IPS-11a (cell line): ENCODE measurements at regions not wholly inside any gene's neighbourhood (a gene's known extent, or its start where the extent isn't known, plus 50 kb on each side); places are given as distances from the start of the nearest gene placed in this dataset.

Experiments used
- H3K4me3 ChIP-seq: one replicate; pipeline ENCODE4 v1.5.1; 2013; ENCODE audit warnings: low read depth, low read length, control low read depth

DNA sequence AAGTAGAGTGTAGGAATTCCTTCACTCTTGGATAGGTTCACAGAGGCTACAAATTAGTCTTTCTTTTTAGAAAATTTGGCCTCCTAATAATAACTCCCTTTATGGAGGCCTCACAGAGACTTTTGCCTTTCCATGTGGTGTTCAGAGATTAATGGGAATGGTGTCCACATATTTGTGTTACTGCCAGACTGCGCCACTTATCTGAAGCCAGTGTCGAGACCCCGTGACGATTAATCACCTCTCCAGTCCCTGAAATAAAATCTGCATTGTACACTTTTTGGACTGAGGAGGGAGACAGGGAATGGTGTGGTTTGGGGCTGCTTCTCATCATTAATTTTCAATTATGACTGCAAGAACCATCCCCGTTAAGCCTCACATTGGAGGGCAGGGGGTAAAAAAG lies 980.5 kb downstream of the FLRT2 start:
- no peak overlapping the region for H3K4me3 ChIP-seq

DNA sequence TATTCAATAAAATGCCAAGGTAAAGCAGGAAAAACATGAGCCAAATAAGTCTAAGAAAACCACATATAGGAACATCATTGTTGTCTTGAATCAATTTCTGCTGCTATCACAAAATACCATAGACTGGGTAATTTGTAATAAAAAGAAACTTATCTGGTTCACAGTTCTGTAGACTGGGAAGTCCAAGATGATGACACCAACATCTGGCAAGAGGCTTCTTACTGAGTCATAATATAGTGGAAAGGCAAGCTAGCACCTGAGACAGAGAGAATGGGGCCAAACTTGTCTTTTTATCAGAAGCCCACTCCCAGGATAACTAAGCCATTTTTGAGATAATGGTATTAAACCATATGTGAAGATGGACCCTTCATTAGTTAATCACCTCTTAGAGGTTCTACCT lies 975.9 kb downstream of the FLRT2 start:
- H3K4me3 ChIP-seq = no peak overlapping the region

DNA sequence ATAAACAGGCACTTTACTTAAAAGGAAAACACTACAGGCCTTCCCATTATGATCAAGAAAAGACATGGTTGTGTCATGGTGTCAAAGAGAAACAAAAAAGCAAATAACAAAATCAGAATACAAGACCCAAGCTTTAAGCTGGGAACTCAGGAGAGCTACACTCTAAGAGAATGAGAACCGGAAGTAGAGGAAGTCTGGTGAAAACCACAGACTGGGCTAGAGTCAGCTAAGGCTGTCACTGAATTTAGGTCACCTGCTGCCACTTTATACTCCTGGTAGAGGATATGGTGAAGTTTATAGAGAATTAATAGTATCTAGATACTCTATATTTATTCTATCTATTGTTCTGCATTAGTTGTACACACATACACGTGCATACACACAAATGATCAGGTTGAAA lies 971.7 kb downstream of the FLRT2 start:
- no peak overlapping the region for H3K4me3 ChIP-seq

DNA sequence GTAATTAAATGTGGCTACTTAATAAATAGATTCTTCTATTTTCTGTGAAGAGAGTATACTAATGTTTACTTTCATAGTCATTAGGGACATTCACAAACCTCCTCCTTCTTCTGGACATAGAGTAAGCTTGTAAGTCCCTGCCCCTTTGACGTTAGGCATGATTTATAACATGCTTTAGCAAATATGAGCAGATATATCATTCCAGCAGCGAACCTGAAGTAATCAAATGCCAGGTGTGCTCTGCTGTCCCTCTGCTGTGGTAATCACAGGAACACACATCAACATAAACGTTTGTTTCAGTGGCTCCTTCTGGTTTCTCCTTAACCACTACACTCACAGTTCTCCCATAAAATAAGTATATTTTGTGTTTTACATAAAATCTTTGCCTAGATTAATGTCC lies 961.8 kb downstream of the FLRT2 start:
- H3K4me3 ChIP-seq = no peak overlapping the region

DNA sequence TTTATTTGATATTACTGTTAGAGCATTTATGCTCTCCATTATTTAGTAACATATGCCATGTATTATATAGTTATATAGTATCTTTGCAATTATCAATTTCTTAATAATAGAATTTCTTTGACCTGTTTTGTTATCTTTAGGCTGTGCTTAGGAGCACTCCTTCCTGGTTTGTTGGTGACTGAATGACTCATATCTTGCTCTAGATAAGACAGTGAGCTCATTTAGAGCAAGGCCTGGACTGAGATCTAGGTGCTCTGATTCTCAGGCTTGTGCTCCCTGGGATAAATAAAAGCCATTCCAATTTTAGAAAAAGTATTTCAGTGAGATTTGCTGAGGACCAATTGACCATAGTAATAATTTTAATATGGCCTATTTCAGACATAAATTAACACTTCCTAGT lies 951.2 kb downstream of the FLRT2 start:
- H3K4me3 ChIP-seq = no peak overlapping the region

DNA sequence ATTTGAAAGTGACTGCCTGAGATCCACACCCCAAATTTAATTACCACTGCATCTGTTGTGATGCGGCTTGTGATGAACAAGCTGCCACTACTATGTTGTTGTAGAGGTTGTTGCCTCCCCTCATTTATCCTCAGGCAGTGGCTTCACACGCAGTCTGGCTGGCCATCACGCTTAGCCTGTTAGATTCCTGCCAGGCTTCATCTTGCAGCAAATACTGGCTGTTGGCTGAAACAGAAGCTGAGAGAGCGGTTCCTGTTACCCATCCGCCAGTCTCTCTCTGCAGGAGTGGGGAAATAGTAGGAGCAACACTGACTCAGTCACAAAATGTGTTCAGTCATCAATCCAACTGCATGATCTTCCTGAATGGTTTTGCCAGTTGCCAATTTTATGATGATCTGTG lies 934.4 kb downstream of the FLRT2 start:
- no peak overlapping the region for H3K4me3 ChIP-seq

DNA sequence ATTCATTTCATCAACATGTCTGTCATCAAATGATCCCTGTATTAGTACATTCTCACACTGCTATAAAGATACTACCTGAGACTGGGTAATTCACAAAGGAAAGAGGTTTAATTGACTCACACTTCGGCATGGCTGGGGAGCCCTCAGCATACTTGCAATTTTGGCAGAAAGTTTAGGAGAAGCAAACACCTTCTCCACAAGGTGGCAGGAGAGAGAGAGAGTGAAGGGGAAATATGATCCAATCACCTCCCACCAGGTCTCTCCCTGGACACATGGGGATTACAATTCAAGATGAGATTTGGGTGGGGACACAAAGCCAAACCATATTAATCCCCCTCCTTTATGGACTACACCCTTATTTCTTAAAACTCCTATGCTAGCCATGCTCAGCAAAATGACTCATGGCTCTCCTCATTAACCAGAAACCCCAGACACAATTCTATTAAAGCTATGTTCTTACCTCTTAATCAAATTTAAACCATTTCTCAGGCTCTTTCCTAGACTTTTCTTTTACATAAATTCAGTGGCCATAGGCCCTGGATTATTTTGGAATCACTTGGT lies 932.3 kb downstream of the FLRT2 start:
- H3K4me3 ChIP-seq = no peak overlapping the region

DNA sequence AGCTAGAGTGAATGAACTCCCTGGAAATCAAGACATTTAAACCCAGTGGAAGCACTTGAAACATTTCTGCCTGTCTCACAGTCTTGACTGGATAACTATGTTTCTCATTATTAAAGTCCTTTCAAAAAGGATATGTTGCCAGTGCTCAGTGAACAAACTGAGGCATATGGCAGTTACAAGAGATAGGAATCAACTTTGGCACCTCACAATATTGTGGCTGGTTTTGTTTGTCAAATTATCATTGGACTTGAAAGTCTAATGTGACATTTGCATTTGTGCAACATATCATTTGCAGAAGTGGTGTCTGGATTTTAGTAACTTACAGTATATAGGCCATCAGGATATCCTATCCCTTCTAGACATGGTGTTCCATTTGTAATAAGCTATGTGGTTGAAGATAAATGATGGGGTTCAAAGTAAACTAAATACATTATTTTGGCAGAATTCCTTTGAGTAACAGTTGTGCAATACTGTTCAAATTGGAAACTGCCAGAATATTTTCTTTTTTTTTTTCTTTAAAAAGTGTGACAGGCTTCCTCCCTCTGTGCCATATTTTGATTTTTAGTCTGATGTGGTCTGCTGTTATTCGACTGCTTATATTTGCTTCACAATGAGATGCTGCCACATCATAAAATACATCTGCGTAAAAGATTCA lies 927.7 kb downstream of the FLRT2 start:
- no peak overlapping the region for H3K4me3 ChIP-seq

DNA sequence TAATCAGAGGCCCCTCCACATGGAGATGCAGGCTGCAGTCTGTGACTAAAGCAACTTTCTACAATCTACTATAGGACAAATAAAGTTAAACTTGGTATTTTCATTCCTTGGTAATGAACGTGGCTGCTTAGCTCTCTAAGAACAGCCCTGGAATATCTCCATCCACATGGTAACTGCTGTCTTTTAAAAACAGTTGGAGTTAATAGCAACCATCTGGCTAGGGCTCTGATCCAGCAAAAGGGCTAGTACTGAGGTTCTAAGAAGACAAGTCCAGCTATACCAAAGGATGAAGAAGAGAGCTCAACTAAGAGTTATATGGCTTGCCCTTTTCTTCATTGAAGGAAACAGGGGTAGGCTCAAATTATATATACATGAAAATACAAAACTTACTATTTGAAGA lies 920.1 kb downstream of the FLRT2 start:
- H3K4me3 ChIP-seq = no peak overlapping the region

DNA sequence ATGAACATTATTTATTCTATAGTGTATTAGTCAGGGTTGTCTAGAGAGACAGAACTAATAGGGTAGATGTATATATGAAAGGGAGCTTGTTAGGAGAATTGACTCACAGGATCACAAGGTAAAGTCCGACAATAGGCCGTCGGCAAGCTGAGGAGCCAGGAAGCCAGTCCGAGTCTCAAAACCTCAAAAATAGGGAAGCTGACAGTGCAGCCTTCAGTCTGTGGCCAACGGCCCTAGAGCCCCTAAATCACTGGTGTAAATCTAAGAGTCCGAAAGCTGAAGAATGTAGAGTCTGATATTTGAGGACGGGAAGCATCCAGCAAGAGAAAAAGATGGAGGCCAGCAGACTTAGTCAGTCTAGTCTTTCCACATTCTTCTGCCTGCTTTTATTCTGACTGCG lies 912.2 kb downstream of the FLRT2 start:
- H3K4me3 ChIP-seq = no peak overlapping the region

DNA sequence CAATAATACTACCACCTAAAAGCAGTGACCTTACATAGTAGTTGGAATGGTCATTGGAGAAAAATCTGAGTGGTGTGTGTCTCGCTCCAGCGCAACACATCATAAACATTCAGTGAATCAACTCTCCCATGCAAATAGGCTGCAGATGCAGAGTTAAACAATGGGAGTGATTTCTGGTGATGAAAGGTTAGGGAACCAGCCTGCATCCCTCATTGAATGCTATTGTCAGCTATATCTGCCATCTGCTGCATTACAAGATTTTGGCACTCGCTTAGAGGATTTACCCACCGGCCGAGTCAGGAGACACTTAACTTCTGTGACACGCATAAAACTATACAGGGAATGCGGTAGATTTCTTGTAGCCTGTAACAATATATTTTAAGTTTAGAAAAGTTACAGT lies 900.9 kb downstream of the FLRT2 start:
- no peak overlapping the region for H3K4me3 ChIP-seq

DNA sequence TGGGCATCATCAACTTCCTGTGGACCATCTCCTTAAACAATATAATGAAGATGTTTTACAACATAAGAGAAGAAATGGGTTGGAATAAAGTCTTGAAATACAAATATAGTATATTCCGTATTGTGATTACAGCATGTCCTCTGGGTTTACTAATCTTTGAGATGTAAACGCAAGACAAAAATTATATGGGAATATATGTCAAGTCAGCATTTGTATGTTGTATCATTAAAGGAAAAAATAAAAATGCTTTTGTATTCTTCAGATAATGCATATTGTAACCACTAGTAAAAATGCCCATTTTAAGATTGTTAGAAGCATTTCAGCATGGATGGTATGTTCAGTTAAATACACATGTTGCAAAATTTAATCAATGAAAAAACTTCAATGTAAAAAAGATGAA lies 893.3 kb downstream of the FLRT2 start:
- no peak overlapping the region for H3K4me3 ChIP-seq

DNA sequence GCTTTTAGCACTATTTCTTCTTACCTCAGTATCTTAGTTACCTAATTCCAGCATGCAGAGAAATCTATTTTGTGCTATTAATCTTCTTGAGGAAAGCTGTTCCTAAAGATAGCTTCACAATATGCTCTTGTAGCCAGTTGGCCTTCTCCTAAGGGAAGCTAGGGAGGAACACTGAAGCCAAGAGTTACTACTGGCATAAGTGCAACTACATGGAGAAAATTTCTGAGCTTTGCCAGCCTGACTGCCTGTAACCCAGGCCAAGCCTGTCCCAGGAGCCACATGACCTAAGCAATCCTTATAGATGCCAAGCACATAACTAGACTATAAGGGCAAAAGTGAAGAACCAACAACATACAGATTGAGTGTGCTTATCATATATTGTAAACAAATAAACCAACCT lies 890.2 kb downstream of the FLRT2 start:
- no peak overlapping the region for H3K4me3 ChIP-seq

DNA sequence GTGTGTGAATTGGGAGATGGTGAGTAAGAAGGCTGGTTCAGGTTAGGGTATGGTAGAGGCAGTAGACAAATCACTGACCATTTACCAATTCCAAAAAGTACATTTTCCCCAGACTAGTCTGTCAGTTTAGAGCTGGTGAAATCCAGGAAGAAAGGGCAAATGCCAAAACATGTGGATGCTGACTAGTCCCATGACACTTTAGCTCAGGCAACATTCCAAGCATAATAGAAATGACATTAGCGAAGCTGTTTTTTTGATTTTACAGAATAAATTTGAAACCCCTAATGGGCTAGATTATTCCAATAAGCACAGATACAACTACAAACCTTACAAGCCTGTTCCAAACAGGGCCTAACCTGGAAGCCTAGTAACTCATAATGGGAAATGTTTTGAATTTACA lies 884.2 kb downstream of the FLRT2 start:
- no peak overlapping the region for H3K4me3 ChIP-seq

DNA sequence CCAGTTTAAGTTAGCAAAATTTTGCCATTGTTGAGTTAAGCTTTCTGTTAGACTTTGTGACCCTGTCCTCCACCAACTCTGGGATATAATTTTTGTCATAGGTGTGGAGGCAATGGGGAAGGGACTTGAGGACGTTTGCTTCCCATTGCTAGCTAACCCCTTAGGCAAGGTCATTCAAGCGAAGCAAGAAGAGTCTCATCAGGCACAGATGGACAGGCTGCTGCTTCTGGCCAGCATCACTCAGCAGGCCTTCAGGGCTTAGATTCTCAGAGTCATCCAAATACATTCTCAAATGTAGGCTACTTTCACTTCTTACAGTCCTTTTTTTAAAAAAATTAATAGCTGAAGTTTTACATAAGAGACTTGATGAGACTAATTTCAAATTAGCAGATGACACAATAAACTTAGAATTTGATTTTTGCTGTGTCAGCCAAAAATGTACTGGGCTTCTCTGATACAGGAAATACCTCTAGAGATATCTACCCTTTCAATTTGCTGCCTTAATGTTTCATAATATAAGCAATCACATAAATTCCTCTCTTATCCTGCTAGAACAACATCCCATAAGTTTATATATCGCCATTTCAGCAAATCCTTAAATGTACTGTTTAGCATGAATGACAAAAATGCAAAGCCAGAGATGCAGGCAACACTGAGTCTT lies 875.2 kb downstream of the FLRT2 start:
- no peak overlapping the region for H3K4me3 ChIP-seq

DNA sequence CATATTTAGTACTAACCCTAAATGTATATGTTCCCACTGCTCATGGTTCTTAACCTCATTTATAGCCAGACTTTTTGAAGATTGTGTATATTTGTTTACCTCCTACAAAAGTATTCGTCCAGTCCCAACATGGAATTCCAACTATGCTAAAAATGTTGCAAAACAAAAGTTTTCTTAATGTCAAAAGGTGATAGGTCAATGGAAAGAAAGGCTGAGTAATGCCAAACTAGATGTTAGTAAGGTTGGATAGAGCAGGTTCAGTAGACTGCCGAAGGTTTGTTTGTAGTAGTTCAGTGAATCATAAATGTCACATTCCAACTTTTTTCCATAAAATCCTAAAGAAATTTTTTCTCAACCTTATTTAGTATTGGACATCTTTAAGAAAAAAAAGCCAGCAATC lies 874.5 kb downstream of the FLRT2 start:
- no peak overlapping the region for H3K4me3 ChIP-seq

DNA sequence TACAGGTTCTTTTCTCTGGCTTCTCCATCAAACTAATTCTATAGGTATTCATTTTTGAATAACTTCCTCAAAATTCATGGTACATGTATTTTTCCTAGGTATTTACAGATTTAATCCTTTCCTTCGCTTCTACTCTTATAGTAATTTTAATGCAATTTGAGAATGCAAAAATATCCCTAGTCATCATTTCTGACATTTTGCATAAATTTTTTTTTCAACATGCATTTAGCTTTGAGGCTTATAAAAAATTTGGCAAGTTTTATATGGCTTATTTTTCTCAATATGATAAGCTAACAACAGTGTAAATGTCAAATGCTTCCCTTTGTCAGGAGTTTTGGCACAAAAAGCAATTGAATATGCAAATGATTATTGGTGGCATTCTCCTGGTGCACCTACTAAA lies 872.6 kb downstream of the FLRT2 start:
- no peak overlapping the region for H3K4me3 ChIP-seq

DNA sequence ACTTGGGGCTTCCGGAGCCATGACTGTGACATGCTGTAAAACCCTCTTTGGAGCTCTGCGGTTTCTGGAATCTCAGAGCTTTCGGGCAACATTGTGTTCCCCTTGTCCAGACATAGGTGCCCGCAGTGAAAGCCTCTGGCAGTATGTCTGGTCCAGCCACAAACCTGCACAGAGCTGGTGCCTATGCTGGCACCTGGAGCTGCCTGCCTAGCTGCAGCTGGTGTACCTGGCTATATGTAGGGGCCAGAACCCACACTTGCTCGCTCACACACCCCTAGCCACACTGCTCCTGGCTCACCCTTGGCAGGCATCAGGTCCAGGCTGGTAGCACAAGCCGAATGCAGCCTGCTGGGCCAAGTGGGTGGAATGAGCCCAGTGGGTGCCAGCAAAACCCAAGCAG lies 861.1 kb downstream of the FLRT2 start:
- no peak overlapping the region for H3K4me3 ChIP-seq

DNA sequence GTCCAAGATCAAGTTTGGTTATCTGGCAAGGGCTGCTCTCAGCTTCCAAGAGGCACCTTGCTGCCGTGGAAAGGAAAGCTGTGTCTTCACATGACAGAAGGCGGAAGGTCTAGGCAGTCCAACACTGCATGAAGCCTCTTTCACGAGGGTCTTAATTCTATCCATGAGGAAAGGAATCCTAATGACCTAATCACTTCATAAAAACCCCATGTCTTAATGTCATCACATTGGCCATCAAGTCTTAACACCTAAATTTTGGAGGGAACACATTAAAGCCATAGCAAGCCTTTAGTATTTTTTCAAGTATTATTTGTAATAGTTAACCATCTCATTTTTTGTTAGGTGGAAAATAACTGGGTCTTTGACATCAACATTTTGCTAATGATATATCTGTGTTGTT lies 858.3 kb downstream of the FLRT2 start:
- no peak overlapping the region for H3K4me3 ChIP-seq

DNA sequence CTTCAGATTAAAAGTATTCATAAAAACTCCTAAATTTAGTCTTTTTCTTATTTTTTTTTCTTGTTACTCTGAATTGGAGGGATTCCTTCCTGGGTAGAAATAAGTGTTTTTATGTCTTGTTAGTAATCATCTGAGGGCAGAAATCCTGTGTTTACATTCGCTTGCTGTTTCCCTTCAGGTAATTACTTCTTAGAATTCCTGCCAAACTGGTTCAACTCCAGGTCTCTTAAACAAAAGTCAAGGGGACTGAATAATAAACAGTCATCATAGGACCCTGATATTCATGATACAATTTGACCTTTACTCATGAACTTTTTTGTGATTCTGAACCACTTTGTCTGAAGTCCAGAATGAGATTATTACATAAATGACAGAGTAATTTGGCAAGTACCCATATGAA lies 843.9 kb downstream of the FLRT2 start:
- H3K4me3 ChIP-seq = no peak overlapping the region

DNA sequence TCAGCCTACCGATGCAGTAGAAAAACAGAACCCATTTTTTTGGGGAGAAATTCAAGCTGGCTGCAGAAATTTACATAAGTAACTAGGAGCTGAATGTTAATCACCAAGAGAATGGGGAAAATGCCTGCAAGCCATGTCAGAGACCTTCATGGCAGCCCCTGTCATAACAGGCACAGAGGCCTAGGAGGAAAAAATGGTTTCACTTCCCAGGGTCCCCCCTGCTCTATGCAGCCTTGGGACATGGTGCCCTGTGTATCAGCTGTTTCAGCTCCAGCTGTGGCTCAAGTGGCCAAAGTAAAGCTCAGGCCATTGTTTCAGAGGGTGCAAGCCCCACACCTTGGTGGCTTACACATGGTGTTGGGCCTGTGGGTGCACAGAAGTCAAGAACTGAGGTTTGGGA lies 842.5 kb downstream of the FLRT2 start:
- no peak overlapping the region for H3K4me3 ChIP-seq

DNA sequence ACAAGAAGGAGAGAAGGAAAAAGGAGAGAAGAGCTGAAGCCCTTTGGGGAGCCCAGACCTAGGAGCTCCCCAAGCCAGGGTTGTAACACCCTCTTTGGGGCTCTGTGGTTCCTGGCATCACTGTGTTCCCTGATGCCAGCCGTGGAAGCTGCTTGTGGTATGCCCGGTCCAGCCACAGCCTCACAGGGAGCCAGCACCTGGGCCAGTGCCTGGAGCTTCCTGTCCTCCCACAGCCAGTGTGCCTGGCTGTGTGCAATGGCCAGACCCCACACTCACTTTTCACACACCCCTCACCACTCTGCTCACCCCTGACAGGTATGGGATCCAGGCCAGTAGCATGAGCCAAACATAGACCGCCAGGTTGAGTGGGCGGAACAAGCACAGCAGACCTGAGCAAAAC lies 834.7 kb downstream of the FLRT2 start:
- H3K4me3 ChIP-seq = no peak overlapping the region

DNA sequence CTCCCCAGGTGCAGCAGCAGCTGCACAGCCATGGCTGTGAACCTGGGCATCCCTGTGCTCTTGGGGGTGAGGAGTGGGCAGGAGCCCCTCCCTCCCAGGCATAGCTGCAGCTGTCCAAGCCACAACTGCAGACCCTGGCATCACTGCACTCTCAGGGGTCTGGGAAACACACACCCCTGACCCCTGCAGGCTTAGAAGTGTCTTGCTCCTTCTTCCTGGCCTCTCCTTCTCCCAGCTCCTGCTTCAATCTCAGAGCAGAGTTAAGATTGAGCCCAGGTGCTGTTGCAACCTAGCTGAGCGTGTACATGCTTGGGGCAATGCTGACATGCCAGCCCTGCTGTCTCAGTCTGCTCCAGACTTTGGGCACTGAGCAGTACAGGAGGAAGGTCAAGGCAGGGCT lies 833.6 kb downstream of the FLRT2 start:
- H3K4me3 ChIP-seq = no peak overlapping the region
